PC-9 (cell line): ENCODE measurements at regions not wholly inside any gene's neighbourhood (a gene's known extent, or its start where the extent isn't known, plus 50 kb on each side); places are given as distances from the start of the nearest gene placed in this dataset.

ENCODE experiments used
- EZH2 ChIP-seq: fragments of 200-600 bp; sonication (generic); IDR thresholded peaks from 2 replicates; pipeline ENCODE4 v1.8.0; 2017; ENCODE audit warnings: antibody characterized with exemption, low read depth
- TF ChIP-seq, protein P1 (sequence below): fragments of 200-600 bp; sonication (generic); conservative IDR thresholded peaks from 2 replicates; pipeline ENCODE4 v1.6.1; 2017; ENCODE audit warnings: mixed run types, antibody characterized with exemption, mild to moderate bottlenecking, moderate library complexity

DNA sequence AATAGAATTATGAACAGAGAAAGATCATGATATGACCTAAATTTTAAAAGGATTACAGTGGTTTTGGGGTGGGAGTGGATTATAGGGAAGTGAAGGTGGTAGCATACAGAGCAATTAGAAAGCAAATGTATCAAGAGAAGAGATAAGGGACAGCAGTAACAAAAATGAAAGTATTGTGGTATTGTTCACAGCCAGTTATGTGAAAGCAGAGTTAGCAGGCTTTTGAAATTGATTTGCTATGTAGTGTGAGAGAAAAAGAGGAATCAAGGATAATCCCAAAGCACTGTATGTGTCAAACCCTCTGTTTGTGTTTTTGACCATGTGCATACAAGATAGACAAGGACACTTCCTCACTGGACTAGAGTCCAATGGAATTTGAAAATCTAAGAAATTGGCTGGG is 1721.4 kb downstream of the PCDH9 start:
- TF ChIP-seq, protein P1, sequence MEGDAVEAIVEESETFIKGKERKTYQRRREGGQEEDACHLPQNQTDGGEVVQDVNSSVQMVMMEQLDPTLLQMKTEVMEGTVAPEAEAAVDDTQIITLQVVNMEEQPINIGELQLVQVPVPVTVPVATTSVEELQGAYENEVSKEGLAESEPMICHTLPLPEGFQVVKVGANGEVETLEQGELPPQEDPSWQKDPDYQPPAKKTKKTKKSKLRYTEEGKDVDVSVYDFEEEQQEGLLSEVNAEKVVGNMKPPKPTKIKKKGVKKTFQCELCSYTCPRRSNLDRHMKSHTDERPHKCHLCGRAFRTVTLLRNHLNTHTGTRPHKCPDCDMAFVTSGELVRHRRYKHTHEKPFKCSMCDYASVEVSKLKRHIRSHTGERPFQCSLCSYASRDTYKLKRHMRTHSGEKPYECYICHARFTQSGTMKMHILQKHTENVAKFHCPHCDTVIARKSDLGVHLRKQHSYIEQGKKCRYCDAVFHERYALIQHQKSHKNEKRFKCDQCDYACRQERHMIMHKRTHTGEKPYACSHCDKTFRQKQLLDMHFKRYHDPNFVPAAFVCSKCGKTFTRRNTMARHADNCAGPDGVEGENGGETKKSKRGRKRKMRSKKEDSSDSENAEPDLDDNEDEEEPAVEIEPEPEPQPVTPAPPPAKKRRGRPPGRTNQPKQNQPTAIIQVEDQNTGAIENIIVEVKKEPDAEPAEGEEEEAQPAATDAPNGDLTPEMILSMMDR, result no peak
- no peak for TF ChIP-seq EZH2
